WERI-Rb-1 (cell line): ENCODE measurements at regions not wholly inside any gene's neighbourhood (a gene's known extent, or its start where the extent isn't known, plus 50 kb on each side); places are given as distances from the start of the nearest gene placed in this dataset.

Source experiments
- DNase-seq: peaks from one replicate; pipeline ENCODE4 v3.0.0-alpha.2; 2020
- H3K27ac ChIP-seq: fragments of 250-450 bp; sonication (Bioruptor Pico); 2 replicates; pipeline ENCODE4 v1.5.1; 2020; ENCODE audit warnings: mild to moderate bottlenecking, moderate library complexity
- H3K27me3 ChIP-seq: fragments of 250-450 bp; sonication (Bioruptor Pico); 2 replicates; pipeline ENCODE4 v1.5.1; 2021; ENCODE audit warnings: mild to moderate bottlenecking, low read depth, moderate library complexity; ENCODE audit not compliant: insufficient read depth, severe bottlenecking
- H3K36me3 ChIP-seq: fragments of 250-450 bp; sonication (Bioruptor Pico); 2 replicates; pipeline ENCODE4 v1.5.1; 2020; ENCODE audit warnings: mild to moderate bottlenecking, moderate library complexity
- H3K4me3 ChIP-seq: 2 replicates; pipeline ENCODE4 v1.5.1; 2011; ENCODE audit warnings: low read depth, mild to moderate bottlenecking, control low read depth, low read length
- H3K9me3 ChIP-seq: fragments of 250-450 bp; sonication (Bioruptor Pico); 2 replicates; pipeline ENCODE4 v1.5.1; 2021; ENCODE audit warnings: mild to moderate bottlenecking, moderate library complexity; ENCODE audit not compliant: severe bottlenecking
- CTCF ChIP-seq: IDR thresholded peaks from 2 replicates; pipeline ENCODE4 v1.5.1; 2011; ENCODE audit warnings: low read depth, mild to moderate bottlenecking, control low read depth, inconsistent platforms, low read length

- H3K4me3 ChIP-seq = no peak overlapping the region
- no peaks in the 10 kb centered on the region for H3K9me3 ChIP-seq
- no peak for DNase-seq
- no peak for TF ChIP-seq CTCF
- no peaks in the 10 kb centered on the region for H3K27me3 ChIP-seq
- no peak overlapping the region for H3K27ac ChIP-seq
- no peaks in the 10 kb centered on the region for H3K36me3 ChIP-seq
These were observed 948.2 kb downstream of the TSN start for GRCh38 chr2:122703676-122704075.

- no peak for TF ChIP-seq CTCF
- no peaks in the 10 kb centered on the region for H3K9me3 ChIP-seq
- no peaks in the 10 kb centered on the region for H3K36me3 ChIP-seq
- H3K4me3 ChIP-seq = no peak overlapping the region
- H3K27me3 ChIP-seq = no peaks in the 10 kb centered on the region
- no peak for DNase-seq
- H3K27ac ChIP-seq = no peak overlapping the region
These were observed 948.7 kb downstream of the TSN start for GRCh38 chr2:122704109-122704563.

- DNase-seq = no peak
- H3K9me3 ChIP-seq = no peaks in the 10 kb centered on the region
- H3K27ac ChIP-seq = no peak overlapping the region
- no peaks in the 10 kb centered on the region for H3K27me3 ChIP-seq
- H3K4me3 ChIP-seq = no peak overlapping the region
- TF ChIP-seq CTCF = no peak
- no peaks in the 10 kb centered on the region for H3K36me3 ChIP-seq
These were observed 950.3 kb downstream of the TSN start for GRCh38 chr2:122705746-122706145.

GRCh38 chr2:122706757-122707223 is 951.3 kb downstream of the TSN start:
- Histone ChIP-seq H3K4me3 (no peak overlapping the region), H3K36me3 (no peaks in the 10 kb centered on the region), H3K9me3 (no peaks in the 10 kb centered on the region), H3K27me3 (no peaks in the 10 kb centered on the region), H3K27ac (no peak overlapping the region)
- TF ChIP-seq CTCF = no peak
- DNase-seq = no peak

- no peak for TF ChIP-seq CTCF
- Histone ChIP-seq H3K36me3 (no peaks in the 10 kb centered on the region), H3K27me3 (no peaks in the 10 kb centered on the region), H3K27ac (no peak overlapping the region), H3K9me3 (no peaks in the 10 kb centered on the region), H3K4me3 (no peak overlapping the region)
- DNase-seq = no peak
These were observed 951.9 kb downstream of the TSN start for GRCh38 chr2:122707224-122707824.

GRCh38 chr2:122710049-122710448 is 954.6 kb downstream of the TSN start:
- no peak for DNase-seq

More at GRCh38 chr2:122710049-122710448, 954.6 kb downstream of the TSN start:
- no peak for TF ChIP-seq CTCF
- H3K36me3 ChIP-seq = no peaks in the 10 kb centered on the region
- no peaks in the 10 kb centered on the region for H3K9me3 ChIP-seq
- H3K27ac ChIP-seq = no peak overlapping the region
- H3K27me3 ChIP-seq = no peaks in the 10 kb centered on the region
- no peak overlapping the region for H3K4me3 ChIP-seq
